ENCODE measurements at regions not wholly inside any gene's neighbourhood (a gene's known extent, or its start where the extent isn't known, plus 50 kb on each side); places are given as distances from the start of the nearest gene placed in this dataset.
"Not testable (repeated sequence)": the region's sequence is repeated elsewhere in the genome, so short reads cannot be mapped to it uniquely, and the experiment has no call there.

- DNase-seq: no peak
Observed at GRCh38 chr3:20456511-20456910, 270.5 kb upstream of the SGO1 start.

GRCh38 chr3:20451170-20451569, 265.2 kb upstream of the SGO1 start:
- no peak for DNase-seq

- no peak for DNase-seq
Observed at GRCh38 chr3:20450611-20451010, 264.6 kb upstream of the SGO1 start.

- DNase-seq: no peak
Observed at GRCh38 chr3:20442846-20443245, 256.8 kb upstream of the SGO1 start.

GRCh38 chr3:20427268-20427667, 241.3 kb upstream of the SGO1 start:
- DNase-seq: not testable (repeated sequence)

- DNase-seq: no peak
Observed at GRCh38 chr3:20425138-20425537, 239.1 kb upstream of the SGO1 start.

GRCh38 chr3:20424086-20424485, 238.1 kb upstream of the SGO1 start:
- DNase-seq: no peak

GRCh38 chr3:20422391-20422790, 236.4 kb upstream of the SGO1 start:
- DNase-seq: no peak

- DNase-seq: no peak
Observed at GRCh38 chr3:20417388-20418108, 231.5 kb upstream of the SGO1 start.

- no peak for DNase-seq
Observed at GRCh38 chr3:20406611-20407011, 220.6 kb upstream of the SGO1 start.

- peak; percentile 2 for DNase-seq
Observed at GRCh38 chr3:20405744-20406143, 219.7 kb upstream of the SGO1 start.

- DNase-seq: no peak
Observed at GRCh38 chr3:20405231-20405630, 219.2 kb upstream of the SGO1 start.

- no peak for DNase-seq
Observed at GRCh38 chr3:20404741-20405100, 218.7 kb upstream of the SGO1 start.

- DNase-seq: no peak
Observed at GRCh38 chr3:20403986-20404740, 218.2 kb upstream of the SGO1 start.

- DNase-seq: no peak
Observed at GRCh38 chr3:20401253-20401652, 215.2 kb upstream of the SGO1 start.

GRCh38 chr3:20400686-20401085, 214.7 kb upstream of the SGO1 start:
- DNase-seq: no peak

- no peak for DNase-seq
Observed at GRCh38 chr3:20400281-20400680, 214.3 kb upstream of the SGO1 start.

- no peak for DNase-seq
Observed at GRCh38 chr3:20396335-20396734, 210.3 kb upstream of the SGO1 start.

GRCh38 chr3:20395692-20396091, 209.7 kb upstream of the SGO1 start:
- DNase-seq: no peak

- DNase-seq: no peak
Observed at GRCh38 chr3:20394243-20394642, 208.2 kb upstream of the SGO1 start.

- DNase-seq: no peak
Observed at GRCh38 chr3:20391644-20392043, 205.6 kb upstream of the SGO1 start.

- no peak for DNase-seq
Observed at GRCh38 chr3:20388971-20389370, 203.0 kb upstream of the SGO1 start.

- no peak for DNase-seq
Observed at GRCh38 chr3:20380295-20380694, 194.3 kb upstream of the SGO1 start.

- no peak for DNase-seq
Observed at GRCh38 chr3:20378315-20378714, 192.3 kb upstream of the SGO1 start.
